Left ventricle myocardium inferior (tissue), 1 donor: ENCODE measurements at regions not wholly inside any gene's neighbourhood (a gene's known extent, or its start where the extent isn't known, plus 50 kb on each side); places are given as distances from the start of the nearest gene placed in this dataset.

ENCODE experiments used
- DNase-seq: peaks from one replicate; pipeline ENCODE4 v3.0.0-alpha.2; 2020
- H3K27ac ChIP-seq: fragments of 200-600 bp; replicated peaks from 2 replicates; pipeline ENCODE4 v1.8.0; 2021
- H3K27me3 ChIP-seq: fragments of 200-600 bp; 2 replicates; pipeline ENCODE4 v1.8.0; 2021; ENCODE audit warnings: low read depth
- H3K36me3 ChIP-seq: fragments of 200-600 bp; 2 replicates; pipeline ENCODE4 v1.8.0; 2021
- H3K4me1 ChIP-seq: fragments of 200-600 bp; 2 replicates; pipeline ENCODE4 v1.8.0; 2021
- H3K4me3 ChIP-seq: fragments of 200-600 bp; 2 replicates; pipeline ENCODE4 v1.8.0; 2021; ENCODE audit warnings: mild to moderate bottlenecking, moderate library complexity
- H3K9me3 ChIP-seq: fragments of 200-600 bp; replicated peaks from 2 replicates; pipeline ENCODE4 v1.8.0; 2021
- CTCF ChIP-seq: fragments of 200-600 bp; IDR thresholded peaks from 2 replicates; pipeline ENCODE4 v1.8.0; 2021; ENCODE audit warnings: antibody characterized with exemption, mild to moderate bottlenecking, borderline replicate concordance
- intact Hi-C: fragments of 100-400 bp; cut with micrococcal nuclease; formaldehyde crosslinking; loops from one replicate; pipeline ENCODE4 v1.11.0; 2022
- donor health status: DM: no; HTN: yes; CAD: no; lungs with severe emphysema.

- H3K27me3 ChIP-seq = no peaks in the 10 kb centered on the region
- no peak for DNase-seq
- no peaks in the 10 kb centered on the region for H3K36me3 ChIP-seq
- H3K4me1 ChIP-seq = no peaks in the 10 kb centered on the region
- no peaks in the 10 kb centered on the region for H3K9me3 ChIP-seq
- intact Hi-C loops = no loop called here
- no peak for TF ChIP-seq CTCF
- H3K27ac ChIP-seq = no peak overlapping the region
- no peak overlapping the region for H3K4me3 ChIP-seq
Observed at GRCh38 chr21:16978309-16978895, 534.4 kb upstream of the CXADR start.

- TF ChIP-seq CTCF = no peak
- DNase-seq = no peak
- H3K4me3 ChIP-seq = no peak overlapping the region
- no peaks in the 10 kb centered on the region for H3K27me3 ChIP-seq
- H3K27ac ChIP-seq = no peak overlapping the region
- H3K9me3 ChIP-seq = no peaks in the 10 kb centered on the region
- intact Hi-C loops = no loop called here
- H3K4me1 ChIP-seq = no peaks in the 10 kb centered on the region
- H3K36me3 ChIP-seq = no peaks in the 10 kb centered on the region
Observed at GRCh38 chr21:16979574-16979973, 533.3 kb upstream of the CXADR start.

GRCh38 chr21:16983420-16983819 lies 529.4 kb upstream of the CXADR start:
- Histone ChIP-seq H3K27ac (no peak overlapping the region), H3K27me3 (no peaks in the 10 kb centered on the region), H3K4me3 (no peak overlapping the region), H3K36me3 (no peaks in the 10 kb centered on the region), H3K9me3 (peaks cover 6% of the 10 kb centered on the region), H3K4me1 (no peaks in the 10 kb centered on the region)
- TF ChIP-seq CTCF = no peak
- intact Hi-C loops = no loop called here
- DNase-seq = no peak

GRCh38 chr21:16992448-16992847 lies 520.4 kb upstream of the CXADR start:
- Histone ChIP-seq H3K4me3 (no peak overlapping the region), H3K27me3 (no peaks in the 10 kb centered on the region), H3K4me1 (no peaks in the 10 kb centered on the region), H3K27ac (no peak overlapping the region), H3K9me3 (peaks cover 14% of the 10 kb centered on the region), H3K36me3 (no peaks in the 10 kb centered on the region)
- intact Hi-C loops = no loop called here
- no peak for TF ChIP-seq CTCF
- no peak for DNase-seq

GRCh38 chr21:16993416-16994038 lies 519.3 kb upstream of the CXADR start:
- DNase-seq = no peak
- Histone ChIP-seq H3K36me3 (no peaks in the 10 kb centered on the region), H3K4me1 (no peaks in the 10 kb centered on the region), H3K27ac (no peak overlapping the region), H3K9me3 (peaks cover 11% of the 10 kb centered on the region), H3K4me3 (no peak overlapping the region), H3K27me3 (no peaks in the 10 kb centered on the region)
- TF ChIP-seq CTCF = no peak
- intact Hi-C loops = no loop called here
